ENCODE measurements at regions not wholly inside any gene's neighbourhood (a gene's known extent, or its start where the extent isn't known, plus 50 kb on each side); places are given as distances from the start of the nearest gene placed in this dataset.

DNA sequence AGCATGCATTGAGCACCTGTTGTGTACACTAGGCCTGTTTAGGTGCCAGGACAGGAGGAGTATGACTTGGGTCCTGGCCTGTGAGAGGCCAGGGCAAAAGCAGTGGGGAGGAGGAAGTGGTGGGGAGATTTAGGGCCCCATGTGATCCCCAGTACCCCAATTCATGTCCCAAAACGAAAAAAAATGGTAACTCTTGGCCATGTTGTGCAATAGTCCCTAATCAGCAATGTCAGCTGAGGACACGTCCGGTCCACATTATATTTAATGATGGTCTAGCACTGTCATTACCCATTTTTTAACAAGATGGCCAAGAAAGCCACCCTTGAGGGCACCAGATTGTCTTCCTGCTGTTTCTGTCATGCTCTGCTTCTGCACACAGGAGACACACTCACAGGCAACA, 142.0 kb upstream of the RET start:
- TF ChIP-seq CTCF (IDR thresholded peaks at IDR 0.05): no peak
- no peak for TF ChIP-seq POLR2A (IDR thresholded peaks at IDR 0.05)
- TF ChIP-seq POLR2AphosphoS5 (IDR thresholded peaks at IDR 0.05): no peak
- TF ChIP-seq EP300 (IDR thresholded peaks at IDR 0.05): no peak

Data from suprapubic skin (tissue), 4 donors.